ENCODE measurements at regions not wholly inside any gene's neighbourhood (a gene's known extent, or its start where the extent isn't known, plus 50 kb on each side); places are given as distances from the start of the nearest gene placed in this dataset.

- DNase-seq: no peak
Observed at GRCh38 chr5:67434466-67434865, 237.9 kb upstream of the CD180 start.

- DNase-seq: peak in 1 of 58 donors; percentile 4
Observed at GRCh38 chr5:67432606-67433005, 236.0 kb upstream of the CD180 start.

- no peak for DNase-seq
Observed at GRCh38 chr5:67431191-67431590, 234.6 kb upstream of the CD180 start.

GRCh38 chr5:67427850-67428298, 231.3 kb upstream of the CD180 start:
- DNase-seq: no peak

- DNase-seq: no peak
Observed at GRCh38 chr5:67426961-67427849, 230.6 kb upstream of the CD180 start.

- DNase-seq: no peak
Observed at GRCh38 chr5:67425514-67425913, 228.9 kb upstream of the CD180 start.

- no peak for DNase-seq
Observed at GRCh38 chr5:67417839-67418238, 221.2 kb upstream of the CD180 start.

GRCh38 chr5:67416986-67417385, 220.4 kb upstream of the CD180 start:
- DNase-seq: no peak

- no peak for DNase-seq
Observed at GRCh38 chr5:67416133-67416937, 219.7 kb upstream of the CD180 start.

- no peak for DNase-seq
Observed at GRCh38 chr5:67414712-67415111, 218.1 kb upstream of the CD180 start.

GRCh38 chr5:67413721-67414120, 217.1 kb upstream of the CD180 start:
- no peak for DNase-seq

- no peak for DNase-seq
Observed at GRCh38 chr5:67409126-67409777, 212.7 kb upstream of the CD180 start.

GRCh38 chr5:67407979-67408378, 211.4 kb upstream of the CD180 start:
- DNase-seq: no peak

GRCh38 chr5:67405755-67406154, 209.2 kb upstream of the CD180 start:
- no peak for DNase-seq

- no peak for DNase-seq
Observed at GRCh38 chr5:67405101-67405364, 208.4 kb upstream of the CD180 start.

GRCh38 chr5:67404256-67405100, 207.9 kb upstream of the CD180 start:
- no peak for DNase-seq

- DNase-seq: no peak
Observed at GRCh38 chr5:67402526-67402925, 205.9 kb upstream of the CD180 start.

- no peak for DNase-seq
Observed at GRCh38 chr5:67401172-67401571, 204.6 kb upstream of the CD180 start.

GRCh38 chr5:67400752-67401151, 204.2 kb upstream of the CD180 start:
- DNase-seq: no peak

- DNase-seq: peak in 5 of 58 donors; percentile 2 to 23 (median 9)
Observed at GRCh38 chr5:67395790-67396418, 199.3 kb upstream of the CD180 start.

- no peak for DNase-seq
Observed at GRCh38 chr5:67393211-67393610, 196.6 kb upstream of the CD180 start.
